H1 (cell line): ENCODE measurements at regions not wholly inside any gene's neighbourhood (a gene's known extent, or its start where the extent isn't known, plus 50 kb on each side); places are given as distances from the start of the nearest gene placed in this dataset.

Experiments
- GABPA ChIP-seq: IDR thresholded peaks from 2 replicates; pipeline ENCODE4 v1.6.1; 2011; ENCODE audit warnings: mild to moderate bottlenecking, low read length, moderate library complexity, borderline replicate concordance; ENCODE audit not compliant: insufficient read depth
- KDM1A ChIP-seq: fragments of 200-600, 300-600 bp; sonication (generic); IDR thresholded peaks from 2 replicates; pipeline ENCODE4 v1.7.1; 2016; ENCODE audit warnings: mild to moderate bottlenecking, low read length, borderline replicate concordance

- no peak for TF ChIP-seq GABPA
- no peak for TF ChIP-seq KDM1A
These were observed 132.4 kb upstream of the ENPEP start for GRCh38 chr4:110343534-110343933.
